BJ (cell line): ENCODE measurements at regions not wholly inside any gene's neighbourhood (a gene's known extent, or its start where the extent isn't known, plus 50 kb on each side); places are given as distances from the start of the nearest gene placed in this dataset.
"Not testable (repeated sequence)": the region's sequence is repeated elsewhere in the genome, so short reads cannot be mapped to it uniquely, and the experiment has no call there.

Experiments used
- CTCF ChIA-PET: fragments of 350-600 bp; formaldehyde crosslinking; extraction: SDS; loops from one replicate; lab custom pipeline; 2021; ENCODE audit warnings: antibody characterized with exemption, inconsistent platforms; lab: Yijun Ruan, JAX
- POLR2A ChIA-PET: fragments of 300-600 bp; sonication (Branson Sonifier 250); formaldehyde crosslinking; extraction: SDS; loops from one replicate; lab custom pipeline; 2021; ENCODE audit warnings: antibody characterized with exemption; lab: Charles Lee
- DNase-seq: peaks from one replicate; pipeline ENCODE4 v3.0.0-alpha.2; 2011; ENCODE audit warnings: low read depth
- H3K27me3 ChIP-seq: 2 replicates; pipeline ENCODE4 v1.6.0; 2011; ENCODE audit warnings: low read length; ENCODE audit not compliant: control insufficient read depth, insufficient read depth
- H3K36me3 ChIP-seq: 2 replicates; pipeline ENCODE4 v1.5.1; 2011; ENCODE audit warnings: low read length; ENCODE audit not compliant: control insufficient read depth, insufficient read depth
- H3K4me3 ChIP-seq: 2 replicates; pipeline ENCODE4 v1.5.1; 2011; ENCODE audit warnings: low read depth, mild to moderate bottlenecking, control low read depth, low read length
- TF ChIP-seq, protein P1 (sequence below): IDR thresholded peaks from 2 replicates; pipeline ENCODE4 v1.5.1; 2011; ENCODE audit warnings: low read depth, mild to moderate bottlenecking, control low read depth, inconsistent platforms, low read length, moderate library complexity; ENCODE audit not compliant: insufficient read depth

- no peak for DNase-seq
- ChIA-PET POLR2A (no interaction called here), CTCF (no interaction called here)
- Histone ChIP-seq H3K27me3 (no peaks in the 10 kb centered on the region), H3K36me3 (no peaks in the 10 kb centered on the region), H3K4me3 (no peak overlapping the region)
- TF ChIP-seq, protein P1, sequence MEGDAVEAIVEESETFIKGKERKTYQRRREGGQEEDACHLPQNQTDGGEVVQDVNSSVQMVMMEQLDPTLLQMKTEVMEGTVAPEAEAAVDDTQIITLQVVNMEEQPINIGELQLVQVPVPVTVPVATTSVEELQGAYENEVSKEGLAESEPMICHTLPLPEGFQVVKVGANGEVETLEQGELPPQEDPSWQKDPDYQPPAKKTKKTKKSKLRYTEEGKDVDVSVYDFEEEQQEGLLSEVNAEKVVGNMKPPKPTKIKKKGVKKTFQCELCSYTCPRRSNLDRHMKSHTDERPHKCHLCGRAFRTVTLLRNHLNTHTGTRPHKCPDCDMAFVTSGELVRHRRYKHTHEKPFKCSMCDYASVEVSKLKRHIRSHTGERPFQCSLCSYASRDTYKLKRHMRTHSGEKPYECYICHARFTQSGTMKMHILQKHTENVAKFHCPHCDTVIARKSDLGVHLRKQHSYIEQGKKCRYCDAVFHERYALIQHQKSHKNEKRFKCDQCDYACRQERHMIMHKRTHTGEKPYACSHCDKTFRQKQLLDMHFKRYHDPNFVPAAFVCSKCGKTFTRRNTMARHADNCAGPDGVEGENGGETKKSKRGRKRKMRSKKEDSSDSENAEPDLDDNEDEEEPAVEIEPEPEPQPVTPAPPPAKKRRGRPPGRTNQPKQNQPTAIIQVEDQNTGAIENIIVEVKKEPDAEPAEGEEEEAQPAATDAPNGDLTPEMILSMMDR: no peak
These were observed 133.5 kb upstream of the MRPS30 start for GRCh38 chr5:44675296-44675695.

DNA sequence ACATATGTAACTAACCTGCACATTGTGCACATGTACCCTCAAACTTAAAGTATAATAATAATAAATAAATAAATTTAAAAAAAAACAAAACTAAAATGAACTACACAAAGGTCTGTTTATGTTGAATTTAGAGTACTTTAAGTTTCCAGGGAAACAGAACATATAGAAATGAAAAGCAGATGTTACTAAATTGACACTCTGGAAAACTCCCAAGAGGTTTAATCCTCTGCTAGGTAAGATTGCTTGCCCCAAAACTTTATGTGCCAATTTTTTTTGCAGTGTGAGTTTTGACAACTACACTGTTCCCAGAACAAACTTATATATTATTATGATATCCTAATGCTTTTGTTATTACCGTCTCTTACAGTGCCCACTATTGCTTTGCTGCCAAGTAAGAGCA, 134.3 kb upstream of the MRPS30 start:
- Histone ChIP-seq H3K27me3 (no peaks in the 10 kb centered on the region), H3K4me3 (no peak overlapping the region), H3K36me3 (no peaks in the 10 kb centered on the region)
- no peak for DNase-seq
- TF ChIP-seq, protein P1: no peak
- ChIA-PET POLR2A (no interaction called here), CTCF (no interaction called here)

DNA sequence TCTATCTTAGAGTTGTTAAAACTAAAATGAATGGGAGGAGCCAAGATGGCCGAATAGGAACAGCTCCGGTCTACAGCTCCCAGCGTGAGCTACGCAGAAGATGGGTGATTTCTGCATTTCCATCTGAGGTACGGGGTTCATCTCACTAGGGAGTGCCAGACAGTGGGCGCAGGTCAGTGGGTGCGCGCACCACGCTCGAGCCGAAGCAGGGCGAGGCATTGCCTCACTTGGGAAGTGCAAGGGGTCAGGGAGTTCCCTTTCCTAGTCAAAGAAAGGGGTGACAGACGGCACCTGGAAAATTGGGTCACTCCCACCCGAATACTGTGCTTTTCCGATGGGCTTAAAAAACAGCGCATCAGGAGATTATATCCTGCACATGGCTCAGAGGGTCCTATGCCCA, 140.3 kb upstream of the MRPS30 start:
- DNase-seq, CTCF ChIA-PET, POLR2A ChIA-PET, H3K36me3 ChIP-seq, H3K4me3 ChIP-seq, H3K27me3 ChIP-seq: not testable (repeated sequence)

- POLR2A ChIA-PET: no interaction called here
- TF ChIP-seq, protein P1: no peak
- DNase-seq: no peak
- no peaks in the 10 kb centered on the region for H3K27me3 ChIP-seq
- no peaks in the 10 kb centered on the region for H3K36me3 ChIP-seq
- CTCF ChIA-PET: no interaction called here
- no peak overlapping the region for H3K4me3 ChIP-seq
These were observed 143.5 kb upstream of the MRPS30 start for GRCh38 chr5:44665101-44665701.

DNA sequence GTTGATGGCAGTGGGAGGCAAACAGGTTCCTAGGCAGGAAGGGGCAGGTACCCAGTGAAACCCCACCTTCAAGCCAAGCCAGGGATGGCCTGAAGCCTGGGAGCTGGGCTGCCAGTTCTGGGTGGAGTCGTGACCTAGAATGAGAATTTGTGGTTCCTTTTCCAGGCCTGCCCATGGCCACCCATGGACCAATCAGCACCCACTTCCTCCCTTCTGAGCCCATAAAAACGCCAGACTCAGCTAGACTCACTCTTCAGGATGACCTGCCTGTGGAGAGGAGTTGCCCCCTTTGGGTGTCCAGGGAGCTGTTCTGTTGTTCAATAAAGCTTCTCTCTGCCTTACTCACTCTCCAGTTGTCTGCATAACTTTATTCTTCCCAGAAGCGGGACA, 144.0 kb upstream of the MRPS30 start:
- TF ChIP-seq, protein P1: no peak
- Histone ChIP-seq H3K4me3 (no peak overlapping the region), H3K36me3 (no peaks in the 10 kb centered on the region), H3K27me3 (no peaks in the 10 kb centered on the region)
- CTCF ChIA-PET: no interaction called here
- POLR2A ChIA-PET: no interaction called here
- DNase-seq: no peak
